IMR-90 (cell line): ENCODE measurements at regions not wholly inside any gene's neighbourhood (a gene's known extent, or its start where the extent isn't known, plus 50 kb on each side); places are given as distances from the start of the nearest gene placed in this dataset.

Source experiments
- ATAC-seq: fragments of 200-7000 bp; cut with Tn5 transposase; 2 replicates; pipeline ENCODE4 v1.9.1; 2020; ENCODE audit warnings: low read depth, mild to moderate bottlenecking, moderate library complexity
- BruUV-seq: library from RNA; stranded (reverse); fragments of 400-500 nt; replicated peaks from 2 replicates; lab custom pipeline; 2021; lab: Mats Ljungman, UMichigan
- CTCF ChIA-PET: fragments of 300-600 bp; formaldehyde crosslinking; extraction: SDS; loops from one replicate; lab custom pipeline; 2021; ENCODE audit warnings: antibody characterized with exemption; lab: Yijun Ruan, JAX
- POLR2A ChIA-PET: fragments of 300-600 bp; sonication (Branson Sonifier 250); formaldehyde crosslinking; loops from one replicate; lab custom pipeline; 2022; ENCODE audit warnings: antibody characterized with exemption; ENCODE audit not compliant: unreplicated experiment; lab: Charles Lee
- DNase-seq: peaks from one replicate; pipeline ENCODE4 v3.0.0; 2013
- H2AFZ ChIP-seq: replicated peaks from 2 replicates; pipeline ENCODE3; 2013; ENCODE audit warnings: low read length, mild to moderate bottlenecking; ENCODE audit not compliant: poor library complexity
- H2AK5ac ChIP-seq: 2 replicates; pipeline ENCODE4 v1.6.1; 2013; ENCODE audit warnings: low read depth, low read length, inconsistent platforms
- H2AK9ac ChIP-seq: replicated peaks from 2 replicates; pipeline ENCODE3; 2013; ENCODE audit warnings: mild to moderate bottlenecking, low read depth, low read length, moderate library complexity; ENCODE audit not compliant: poor library complexity
- H2BK120ac ChIP-seq: 2 replicates; pipeline ENCODE4 v1.6.1; 2013; ENCODE audit warnings: low read depth, low read length, inconsistent platforms
- H2BK15ac ChIP-seq: 3 replicates; pipeline ENCODE4 v1.6.1; 2013; ENCODE audit warnings: low read depth, low read length, inconsistent platforms
- H2BK20ac ChIP-seq: 2 replicates; pipeline ENCODE4 v1.6.1; 2013; ENCODE audit warnings: low read depth, mild to moderate bottlenecking, inconsistent platforms, low read length, moderate library complexity
- H2BK5ac ChIP-seq: 2 replicates; pipeline ENCODE4 v1.6.1; 2013; ENCODE audit warnings: mild to moderate bottlenecking, low read depth, low read length, inconsistent platforms; ENCODE audit not compliant: poor library complexity, severe bottlenecking
- H3K14ac ChIP-seq: replicated peaks from 2 replicates; pipeline ENCODE4 v1.6.1; 2013; ENCODE audit warnings: low read depth, low read length, inconsistent platforms
- H3K18ac ChIP-seq: 2 replicates; pipeline ENCODE4 v1.6.1; 2013; ENCODE audit warnings: low read depth, low read length, control low read depth
- H3K23ac ChIP-seq: 2 replicates; pipeline ENCODE4 v1.6.1; 2013; ENCODE audit warnings: low read depth, low read length, inconsistent platforms
- H3K27ac ChIP-seq: 2 replicates; pipeline ENCODE4 v1.5.1; 2013; ENCODE audit warnings: mild to moderate bottlenecking, control low read depth, low read length; ENCODE audit not compliant: insufficient read depth
- H3K27me3 ChIP-seq: 2 replicates; pipeline ENCODE4 v1.6.1; 2013; ENCODE audit warnings: low read length; ENCODE audit not compliant: control insufficient read depth, insufficient read depth
- H3K36me3 ChIP-seq: 2 replicates; pipeline ENCODE4 v1.6.1; 2013; ENCODE audit warnings: low read length, mixed read lengths; ENCODE audit not compliant: control insufficient read depth, insufficient read depth
- H3K4ac ChIP-seq: 2 replicates; pipeline ENCODE4 v1.6.1; 2013; ENCODE audit warnings: low read depth, low read length, inconsistent platforms
- H3K4me1 ChIP-seq: 2 replicates; pipeline ENCODE4 v1.6.1; 2013; ENCODE audit warnings: low read length, mixed read lengths; ENCODE audit not compliant: control insufficient read depth, insufficient read depth
- H3K4me2 ChIP-seq: 2 replicates; pipeline ENCODE4 v1.6.1; 2013; ENCODE audit warnings: low read depth, mild to moderate bottlenecking, control low read depth, low read length, moderate library complexity
- H3K4me3 ChIP-seq: 2 replicates; pipeline ENCODE4 v1.5.1; 2013; ENCODE audit warnings: low read depth, mild to moderate bottlenecking, control low read depth, low read length, moderate library complexity; ENCODE audit not compliant: insufficient read depth
- H3K56ac ChIP-seq: 2 replicates; pipeline ENCODE4 v1.6.1; 2013; ENCODE audit warnings: low read length, inconsistent platforms; ENCODE audit not compliant: insufficient read depth; ENCODE audit errors: extremely low read depth
- H3K79me1 ChIP-seq, 2 experiments: 2 replicates each; pipeline ENCODE4 v1.6.1; 2013; ENCODE audit warnings: low read length in 2 of 2, inconsistent platforms in 1 of 2, low read depth in 1 of 2
- H3K9ac ChIP-seq: 2 replicates; pipeline ENCODE4 v1.6.1; 2013; ENCODE audit warnings: low read depth, low read length, control low read depth
- H3K9me1 ChIP-seq: 2 replicates; pipeline ENCODE4 v1.6.1; 2013; ENCODE audit warnings: low read length, inconsistent platforms; ENCODE audit not compliant: insufficient read depth
- H3K9me3 ChIP-seq: 2 replicates; pipeline ENCODE4 v1.6.1; 2013; ENCODE audit warnings: low read length; ENCODE audit not compliant: control insufficient read depth, insufficient read depth
- H4K20me1 ChIP-seq: 2 replicates; pipeline ENCODE4 v1.6.1; 2013; ENCODE audit warnings: low read length, inconsistent platforms; ENCODE audit not compliant: insufficient read depth
- H4K5ac ChIP-seq: 2 replicates; pipeline ENCODE4 v1.6.1; 2013; ENCODE audit warnings: mild to moderate bottlenecking, low read depth, low read length, control low read depth
- H4K8ac ChIP-seq, 2 experiments: 2 replicates each; pipeline ENCODE4 v1.6.1; 2013; ENCODE audit warnings: low read depth in 2 of 2, low read length in 2 of 2, control low read depth in 1 of 2, inconsistent platforms in 1 of 2
- H4K91ac ChIP-seq: 2 replicates; pipeline ENCODE4 v1.6.1; 2013; ENCODE audit warnings: low read depth, low read length, inconsistent platforms; ENCODE audit not compliant: insufficient read depth
- CHD1 ChIP-seq: IDR thresholded peaks from 2 replicates; pipeline ENCODE4 v1.6.1; 2012; ENCODE audit warnings: low read depth, low read length, improper control_type of control experiment
- POLR2A ChIP-seq: IDR thresholded peaks from 2 replicates; pipeline ENCODE4 v1.6.1; 2012; ENCODE audit warnings: mild to moderate bottlenecking, low read depth, low read length
- WGBS, 2 experiments: methylation state at CpG; one replicate each; pipeline versions ENCODE4 v1.1.5 to v1.1.7; 2013; ENCODE audit warnings: missing lambda C conversion rate in 2 of 2; ENCODE audit not compliant: insufficient read length in 1 of 2; ENCODE audit errors: extremely low coverage in 2 of 2; 5-methylcytosine and 5-hydroxymethylcytosine counted together
- dilution Hi-C: fragments of 300-500 bp; cut with HindIII; formaldehyde crosslinking; loops from one replicate; pipeline ENCODE4 v1.14.3; 2018; ENCODE audit warnings: low sequenced_read_pairs; ENCODE audit not compliant: unreplicated experiment
- in situ Hi-C: fragments of 300-500 bp; cut with MboI; formaldehyde crosslinking; loops from 3 replicates; pipeline ENCODE4 v1.14.3; 2019; ENCODE audit warnings: low sequenced_read_pairs, inconsistent platforms, mixed read lengths
- intact Hi-C: fragments of 100-400 bp; cut with micrococcal nuclease; formaldehyde crosslinking; loops from 2 replicates; pipeline ENCODE4 v1.10.0; 2022

DNA sequence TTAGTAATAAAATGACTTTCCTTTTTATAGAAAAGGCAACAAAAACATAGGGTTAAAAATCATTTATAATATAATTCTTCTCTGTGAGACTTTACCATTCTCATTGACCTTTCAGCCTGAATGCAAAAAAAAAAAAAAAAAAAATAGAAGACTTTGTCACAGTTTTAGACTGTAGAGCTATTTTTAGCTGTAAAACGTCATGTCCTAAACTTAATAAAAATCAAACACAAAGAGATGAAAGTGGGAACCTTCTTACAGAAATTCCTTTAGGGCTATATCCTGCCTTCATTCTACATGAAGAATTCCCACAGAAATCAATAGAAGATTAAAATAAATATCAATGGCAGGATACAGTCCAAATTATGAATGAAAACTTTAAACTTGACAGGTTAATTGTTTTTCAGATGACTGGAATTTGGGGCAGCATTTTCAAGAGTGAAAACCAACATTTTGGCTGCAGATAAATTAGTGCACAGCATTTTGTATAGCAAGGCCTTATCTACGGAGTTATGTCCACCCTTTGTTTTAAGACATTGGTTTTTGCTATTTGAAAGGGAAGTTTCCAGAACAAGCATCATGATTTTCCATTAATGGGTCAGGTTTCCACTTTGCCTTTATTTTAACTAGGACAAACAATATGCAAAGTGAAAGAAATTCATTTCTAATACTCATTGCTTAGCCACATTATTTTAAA lies 219.5 kb downstream of the SPCS3 start:
- intact Hi-C loops: no loop called here
- peak; percentile 30 for DNase-seq

More for the DNA sequence above, 219.5 kb downstream of the SPCS3 start:
- TF ChIP-seq POLR2A (0 out of 2 replicates have a peak, but pooled peaks have one; percentile 3), CHD1 (no peak)
- no peak for ATAC-seq
- dilution Hi-C loops: no loop called here
- no peak overlapping the region for H3K4me3 ChIP-seq
- WGBS, 2 experiments: no CpG with 5 or more reads among the region's 2 CpGs
- H4K8ac ChIP-seq: peak overlapping the region in 1 of 2 experiments; percentile 47; a peak in 1 of 4 replicates
- no peaks in the 10 kb centered on the region for H3K27me3 ChIP-seq
- CTCF ChIA-PET: interaction anchor here (1.4 kb wide), 1 partner anchor 10 kb away, joined by 7 read pairs; no protein-coding TSS in a partner anchor
- no peak overlapping the region for H3K4ac ChIP-seq
- H3K36me3 ChIP-seq: no peaks in the 10 kb centered on the region
- no peak overlapping the region for H3K4me2 ChIP-seq
- H4K20me1 ChIP-seq: no peaks in the 10 kb centered on the region
- H2BK20ac ChIP-seq: no peak overlapping the region
- no peak overlapping the region for H3K23ac ChIP-seq
- H3K56ac ChIP-seq: no peak overlapping the region
- no peak overlapping the region for H2BK120ac ChIP-seq
- H2BK15ac ChIP-seq: no peak overlapping the region
- H3K9me1 ChIP-seq: peaks cover 3% of the 10 kb centered on the region
- no peak overlapping the region for H3K18ac ChIP-seq
- BruUV-seq: no TSS peak
- H4K91ac ChIP-seq: no peak overlapping the region
- H2AK5ac ChIP-seq: no peak overlapping the region
- no peak overlapping the region for H4K5ac ChIP-seq
- peaks cover 3% of the 10 kb centered on the region; the same call in 1 of the 2 replicates for H3K4me1 ChIP-seq
- no peaks in the 10 kb centered on the region for H3K9me3 ChIP-seq
- H2AK9ac ChIP-seq: no peak overlapping the region
- no peaks in the 10 kb centered on the region for H3K79me1 ChIP-seq
- in situ Hi-C loops: no loop called here
- no peak overlapping the region for H2AFZ ChIP-seq
- H3K9ac ChIP-seq: no peak overlapping the region
- peak overlapping the region; percentile 27 for H2BK5ac ChIP-seq
- POLR2A ChIA-PET: interaction anchor here (0.7 kb wide), 1 partner anchor 115 kb away, joined by 19 read pairs; no protein-coding TSS in a partner anchor
- H3K14ac ChIP-seq: no peak overlapping the region
- no peak overlapping the region for H3K27ac ChIP-seq
